ENCODE measurements at regions not wholly inside any gene's neighbourhood (a gene's known extent, or its start where the extent isn't known, plus 50 kb on each side); places are given as distances from the start of the nearest gene placed in this dataset.

GRCh38 chr3:194025951-194026350 is 110.0 kb upstream of the HES1 start:
- Histone ChIP-seq H3K27ac (ENCODE audit: low read length) (no peak overlapping the region), H3K4me1 (ENCODE audit: control insufficient read depth, insufficient read depth, low read length) (peaks cover 3% of the 10 kb centered on the region; the same call in 1 of the 2 replicates), H3K36me3 (ENCODE audit: control insufficient read depth, insufficient read depth, low read length) (no peaks in the 10 kb centered on the region), H3K4me3 (ENCODE audit: low read length) (no peak overlapping the region), H3K27me3 (ENCODE audit: control insufficient read depth, insufficient read depth, low read length) (no peaks in the 10 kb centered on the region), H3K9me3 (ENCODE audit: control insufficient read depth, insufficient read depth, low read length) (no peaks in the 10 kb centered on the region)
- no CpG with 5 or more reads among the region's 3 CpGs for WGBS (ENCODE audit: insufficient coverage, insufficient read length)
- DNase-seq (ENCODE audit: low read depth, low spot score) = no peak

- WGBS (ENCODE audit: insufficient coverage, insufficient read length) = no CpG with 5 or more reads among the region's 2 CpGs
- no peak overlapping the region for H3K4me3 ChIP-seq (ENCODE audit: low read length)
These were observed 107.4 kb upstream of the HES1 start for GRCh38 chr3:194028434-194029004.

GRCh38 chr3:194029846-194030245 is 106.1 kb upstream of the HES1 start:
- Histone ChIP-seq H3K36me3 (ENCODE audit: control insufficient read depth, insufficient read depth, low read length) (no peaks in the 10 kb centered on the region), H3K9me3 (ENCODE audit: control insufficient read depth, insufficient read depth, low read length) (no peaks in the 10 kb centered on the region), H3K4me3 (ENCODE audit: low read length) (peak overlapping the region; percentile 9; the same call in 1 of the 2 replicates), H3K27me3 (ENCODE audit: control insufficient read depth, insufficient read depth, low read length) (no peaks in the 10 kb centered on the region), H3K27ac (ENCODE audit: low read length) (no peak overlapping the region), H3K4me1 (ENCODE audit: control insufficient read depth, insufficient read depth, low read length) (peaks cover 12% of the 10 kb centered on the region)
- no peak for DNase-seq (ENCODE audit: low read depth, low spot score)

More at GRCh38 chr3:194028434-194029004, 107.4 kb upstream of the HES1 start:
- Histone ChIP-seq H3K27ac (ENCODE audit: low read length) (no peak overlapping the region), H3K4me1 (ENCODE audit: control insufficient read depth, insufficient read depth, low read length) (peaks cover 12% of the 10 kb centered on the region), H3K27me3 (ENCODE audit: control insufficient read depth, insufficient read depth, low read length) (no peaks in the 10 kb centered on the region), H3K9me3 (ENCODE audit: control insufficient read depth, insufficient read depth, low read length) (no peaks in the 10 kb centered on the region), H3K36me3 (ENCODE audit: control insufficient read depth, insufficient read depth, low read length) (no peaks in the 10 kb centered on the region)
- DNase-seq (ENCODE audit: low read depth, low spot score) = no peak

- Histone ChIP-seq H3K27me3 (ENCODE audit: control insufficient read depth, insufficient read depth, low read length) (no peaks in the 10 kb centered on the region), H3K27ac (ENCODE audit: low read length) (no peak overlapping the region), H3K9me3 (ENCODE audit: control insufficient read depth, insufficient read depth, low read length) (no peaks in the 10 kb centered on the region), H3K36me3 (ENCODE audit: control insufficient read depth, insufficient read depth, low read length) (no peaks in the 10 kb centered on the region), H3K4me1 (ENCODE audit: control insufficient read depth, insufficient read depth, low read length) (peaks cover 10% of the 10 kb centered on the region), H3K4me3 (ENCODE audit: low read length) (no peak overlapping the region)
- WGBS (ENCODE audit: insufficient coverage, insufficient read length) = no CpG with 5 or more reads among the region's 4 CpGs
- DNase-seq (ENCODE audit: low read depth, low spot score) = no peak
These were observed 105.6 kb upstream of the HES1 start for GRCh38 chr3:194030372-194030771.

- Histone ChIP-seq H3K27ac (ENCODE audit: low read length) (no peak overlapping the region), H3K4me3 (ENCODE audit: low read length) (no peak overlapping the region), H3K4me1 (ENCODE audit: control insufficient read depth, insufficient read depth, low read length) (peaks cover 10% of the 10 kb centered on the region), H3K9me3 (ENCODE audit: control insufficient read depth, insufficient read depth, low read length) (no peaks in the 10 kb centered on the region), H3K36me3 (ENCODE audit: control insufficient read depth, insufficient read depth, low read length) (no peaks in the 10 kb centered on the region), H3K27me3 (ENCODE audit: control insufficient read depth, insufficient read depth, low read length) (no peaks in the 10 kb centered on the region)
- no CpG with 5 or more reads among the region's 9 CpGs for WGBS (ENCODE audit: insufficient coverage, insufficient read length)
- no peak for DNase-seq (ENCODE audit: low read depth, low spot score)
These were observed 104.6 kb upstream of the HES1 start for GRCh38 chr3:194031349-194031748.

GRCh38 chr3:194031867-194032635 is 103.9 kb upstream of the HES1 start:
- Histone ChIP-seq H3K27ac (ENCODE audit: low read length) (no peak overlapping the region), H3K9me3 (ENCODE audit: control insufficient read depth, insufficient read depth, low read length) (no peaks in the 10 kb centered on the region), H3K4me3 (ENCODE audit: low read length) (no peak overlapping the region), H3K4me1 (ENCODE audit: control insufficient read depth, insufficient read depth, low read length) (peaks cover 10% of the 10 kb centered on the region), H3K36me3 (ENCODE audit: control insufficient read depth, insufficient read depth, low read length) (no peaks in the 10 kb centered on the region), H3K27me3 (ENCODE audit: control insufficient read depth, insufficient read depth, low read length) (no peaks in the 10 kb centered on the region)
- no peak for DNase-seq (ENCODE audit: low read depth, low spot score)
- WGBS (ENCODE audit: insufficient coverage, insufficient read length) = no CpG with 5 or more reads among the region's 12 CpGs

- peaks cover 10% of the 10 kb centered on the region for H3K4me1 ChIP-seq (ENCODE audit: control insufficient read depth, insufficient read depth, low read length)
- no CpG with 5 or more reads among the region's 9 CpGs for WGBS (ENCODE audit: insufficient coverage, insufficient read length)
These were observed 103.0 kb upstream of the HES1 start for GRCh38 chr3:194032828-194033435.

GRCh38 chr3:194034346-194035336 is 101.3 kb upstream of the HES1 start:
- Histone ChIP-seq H3K4me3 (ENCODE audit: low read length) (no peak overlapping the region), H3K9me3 (ENCODE audit: control insufficient read depth, insufficient read depth, low read length) (no peaks in the 10 kb centered on the region), H3K36me3 (ENCODE audit: control insufficient read depth, insufficient read depth, low read length) (no peaks in the 10 kb centered on the region), H3K4me1 (ENCODE audit: control insufficient read depth, insufficient read depth, low read length) (peaks cover 10% of the 10 kb centered on the region), H3K27me3 (ENCODE audit: control insufficient read depth, insufficient read depth, low read length) (no peaks in the 10 kb centered on the region), H3K27ac (ENCODE audit: low read length) (no peak overlapping the region)
- DNase-seq (ENCODE audit: low read depth, low spot score) = no peak
- no CpG with 5 or more reads among the region's 24 CpGs for WGBS (ENCODE audit: insufficient coverage, insufficient read length)

More at GRCh38 chr3:194032828-194033435, 103.0 kb upstream of the HES1 start:
- Histone ChIP-seq H3K27me3 (ENCODE audit: control insufficient read depth, insufficient read depth, low read length) (no peaks in the 10 kb centered on the region), H3K9me3 (ENCODE audit: control insufficient read depth, insufficient read depth, low read length) (no peaks in the 10 kb centered on the region), H3K4me3 (ENCODE audit: low read length) (no peak overlapping the region), H3K27ac (ENCODE audit: low read length) (no peak overlapping the region), H3K36me3 (ENCODE audit: control insufficient read depth, insufficient read depth, low read length) (no peaks in the 10 kb centered on the region)
- no peak for DNase-seq (ENCODE audit: low read depth, low spot score)

- Histone ChIP-seq H3K36me3 (ENCODE audit: control insufficient read depth, insufficient read depth, low read length) (no peaks in the 10 kb centered on the region), H3K4me1 (ENCODE audit: control insufficient read depth, insufficient read depth, low read length) (peaks cover 10% of the 10 kb centered on the region), H3K27ac (ENCODE audit: low read length) (no peak overlapping the region), H3K27me3 (ENCODE audit: control insufficient read depth, insufficient read depth, low read length) (no peaks in the 10 kb centered on the region), H3K4me3 (ENCODE audit: low read length) (no peak overlapping the region), H3K9me3 (ENCODE audit: control insufficient read depth, insufficient read depth, low read length) (no peaks in the 10 kb centered on the region)
- DNase-seq (ENCODE audit: low read depth, low spot score) = no peak
- WGBS (ENCODE audit: insufficient coverage, insufficient read length) = no CpG with 5 or more reads among the region's 5 CpGs
These were observed 100.4 kb upstream of the HES1 start for GRCh38 chr3:194035406-194036138.
